Vagina (tissue), 2 donors: ENCODE measurements at regions not wholly inside any gene's neighbourhood (a gene's known extent, or its start where the extent isn't known, plus 50 kb on each side); places are given as distances from the start of the nearest gene placed in this dataset.

ENCODE experiments used
- DNase-seq, 2 donors: peaks; one replicate each; pipeline ENCODE4 v3.0.0-alpha.2; 2017; ENCODE audit errors: extremely low spot score in 2 of 2
- H3K27ac ChIP-seq: fragments of 200-600 bp; sonication (generic); one replicate; pipeline ENCODE4 v1.5.1; 2019
- H3K27me3 ChIP-seq: fragments of 200-600 bp; sonication (generic); one replicate; pipeline ENCODE4 v1.5.1; 2019
- H3K36me3 ChIP-seq, 2 donors: fragments of 200-600 bp; sonication (generic); one replicate each; pipeline ENCODE4 v1.5.1; 2017 to 2019
- H3K4me1 ChIP-seq: fragments of 200-600 bp; sonication (generic); one replicate; pipeline ENCODE4 v1.5.1; 2019
- H3K4me3 ChIP-seq, 2 donors: fragments of 200-600 bp; sonication (generic); 1 replicate in 1 of 2; 2 replicates in 1 of 2; pipeline ENCODE4 v1.5.1; 2016 to 2019
- H3K9me3 ChIP-seq: fragments of 200-600 bp; sonication (generic); one replicate; pipeline ENCODE4 v1.5.1; 2019
- POLR2A ChIP-seq, 2 donors: fragments of 450-650 bp; IDR thresholded peaks; one replicate each; pipeline ENCODE4 v1.6.1; 2017; ENCODE audit warnings: antibody characterized with exemption in 2 of 2, mild to moderate bottlenecking in 2 of 2, moderate library complexity in 2 of 2
- POLR2AphosphoS5 ChIP-seq, 2 donors: sonication (generic); formaldehyde crosslinking; IDR thresholded peaks; one replicate each; pipeline ENCODE4 v1.9.0; 2017; ENCODE audit warnings: antibody characterized with exemption in 2 of 2, mild to moderate bottlenecking in 2 of 2, low read depth in 1 of 2; ENCODE audit not compliant: insufficient read depth in 1 of 2
- intact Hi-C: fragments of 100-400 bp; cut with DNase I; formaldehyde crosslinking; loops from one replicate; pipeline ENCODE4 v1.15.1; 2023
- TF ChIP-seq, protein P1 (sequence below), 3 experiments: fragments of 450-650 bp in 2 of 3; fragments of 200-600 bp in 1 of 3; sonication (generic) in 1 of 3; IDR thresholded peaks; one replicate each; pipeline ENCODE4 v1.5.1; 2017 to 2019; ENCODE audit warnings: antibody characterized with exemption in 3 of 3, mild to moderate bottlenecking in 2 of 3, moderate library complexity in 2 of 3

DNA sequence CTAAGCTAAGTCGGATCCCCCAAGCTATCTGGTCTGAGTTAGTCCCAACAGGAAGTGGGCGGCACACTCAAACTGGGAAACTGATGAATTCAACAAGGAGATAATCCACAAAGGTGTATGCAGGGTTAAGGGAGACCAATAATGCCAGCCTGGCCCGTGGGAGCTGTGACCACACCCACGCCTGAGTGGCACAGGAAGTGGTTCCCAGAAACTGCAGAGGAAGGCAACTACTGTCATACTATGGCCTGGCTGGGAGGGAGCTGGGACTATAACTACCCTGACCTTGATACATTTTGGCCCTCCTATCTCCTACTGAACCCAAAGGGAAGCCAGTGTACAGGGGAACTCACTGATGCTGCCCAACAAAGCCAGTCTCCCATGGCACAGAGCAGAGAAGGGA lies 85.5 kb upstream of the TDRD3 start:
- Histone ChIP-seq H3K4me3 (no peak overlapping the region), H3K27me3 (no peaks in the 10 kb centered on the region), H3K27ac (no peak overlapping the region), H3K36me3 (no peaks in the 10 kb centered on the region), H3K4me1 (no peaks in the 10 kb centered on the region), H3K9me3 (no peaks in the 10 kb centered on the region)
- TF ChIP-seq, protein P1, sequence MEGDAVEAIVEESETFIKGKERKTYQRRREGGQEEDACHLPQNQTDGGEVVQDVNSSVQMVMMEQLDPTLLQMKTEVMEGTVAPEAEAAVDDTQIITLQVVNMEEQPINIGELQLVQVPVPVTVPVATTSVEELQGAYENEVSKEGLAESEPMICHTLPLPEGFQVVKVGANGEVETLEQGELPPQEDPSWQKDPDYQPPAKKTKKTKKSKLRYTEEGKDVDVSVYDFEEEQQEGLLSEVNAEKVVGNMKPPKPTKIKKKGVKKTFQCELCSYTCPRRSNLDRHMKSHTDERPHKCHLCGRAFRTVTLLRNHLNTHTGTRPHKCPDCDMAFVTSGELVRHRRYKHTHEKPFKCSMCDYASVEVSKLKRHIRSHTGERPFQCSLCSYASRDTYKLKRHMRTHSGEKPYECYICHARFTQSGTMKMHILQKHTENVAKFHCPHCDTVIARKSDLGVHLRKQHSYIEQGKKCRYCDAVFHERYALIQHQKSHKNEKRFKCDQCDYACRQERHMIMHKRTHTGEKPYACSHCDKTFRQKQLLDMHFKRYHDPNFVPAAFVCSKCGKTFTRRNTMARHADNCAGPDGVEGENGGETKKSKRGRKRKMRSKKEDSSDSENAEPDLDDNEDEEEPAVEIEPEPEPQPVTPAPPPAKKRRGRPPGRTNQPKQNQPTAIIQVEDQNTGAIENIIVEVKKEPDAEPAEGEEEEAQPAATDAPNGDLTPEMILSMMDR (IDR thresholded peaks at IDR 0.05): no peak
- TF ChIP-seq POLR2A (IDR thresholded peaks at IDR 0.05) (no peak), POLR2AphosphoS5 (IDR thresholded peaks at IDR 0.05; ENCODE audit: insufficient read depth in 1 of 2, low read depth in 1 of 2) (no peak)
- DNase-seq: no peak
- intact Hi-C loops: no loop called here

DNA sequence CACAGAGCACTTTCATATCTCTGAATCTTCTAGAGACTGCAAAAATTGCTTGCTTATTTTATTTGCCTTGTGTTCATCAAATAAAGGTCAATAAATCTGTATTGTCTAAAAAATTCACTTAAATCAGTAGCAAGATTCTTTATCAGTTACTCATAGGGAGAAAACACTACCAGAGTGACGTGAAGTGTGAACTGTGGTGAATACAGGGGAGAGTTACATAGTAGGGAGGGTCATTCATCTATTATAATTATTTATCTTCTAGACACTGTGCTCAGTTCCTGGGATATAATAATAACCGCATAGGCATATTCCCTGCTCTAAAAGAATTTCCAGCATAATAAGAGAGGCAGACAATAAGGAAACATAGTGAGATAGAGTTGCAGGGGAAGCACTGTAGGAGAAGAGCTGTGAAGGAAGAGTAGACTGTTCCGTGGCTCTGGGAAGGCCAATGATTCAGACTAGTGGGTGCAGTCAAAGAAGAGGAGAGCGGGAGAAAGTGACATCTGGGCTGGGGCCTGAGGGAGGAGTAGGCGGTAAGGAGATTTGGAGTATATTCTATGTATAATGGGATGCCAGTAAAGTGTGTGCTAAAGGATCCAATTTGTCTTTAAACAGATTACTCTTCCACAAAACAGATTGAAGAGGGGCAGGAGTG lies 84.0 kb upstream of the TDRD3 start:
- Histone ChIP-seq H3K4me3 (no peak overlapping the region), H3K27ac (no peak overlapping the region), H3K27me3 (no peaks in the 10 kb centered on the region), H3K9me3 (no peaks in the 10 kb centered on the region), H3K4me1 (no peaks in the 10 kb centered on the region), H3K36me3 (no peaks in the 10 kb centered on the region)
- TF ChIP-seq POLR2A (IDR thresholded peaks at IDR 0.05) (no peak), POLR2AphosphoS5 (IDR thresholded peaks at IDR 0.05; ENCODE audit: insufficient read depth in 1 of 2, low read depth in 1 of 2) (no peak)
- TF ChIP-seq, protein P1 (IDR thresholded peaks at IDR 0.05): no peak
- intact Hi-C loops: no loop called here
- DNase-seq: no peak

DNA sequence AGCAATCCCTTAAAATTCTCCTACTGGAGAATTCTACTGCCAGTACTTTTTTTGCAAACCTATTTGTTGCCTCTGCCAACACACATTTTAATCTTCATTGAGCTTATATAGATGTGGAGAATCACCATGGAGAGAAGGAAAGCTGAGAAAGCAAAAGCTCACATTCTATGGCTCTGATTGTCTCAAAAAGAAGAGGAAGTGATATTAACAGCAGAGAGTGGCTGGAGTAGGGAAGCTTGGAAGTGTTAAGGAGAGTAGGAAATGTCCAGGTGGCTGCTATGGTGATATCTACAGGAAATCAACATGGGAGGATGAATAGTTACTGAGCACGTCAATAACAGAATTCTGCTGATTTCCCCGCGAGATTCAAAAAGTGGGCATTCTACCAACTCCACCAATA lies 78.8 kb upstream of the TDRD3 start:
- no peak overlapping the region for H3K4me3 ChIP-seq
- TF ChIP-seq POLR2A (IDR thresholded peaks at IDR 0.05) (no peak), POLR2AphosphoS5 (IDR thresholded peaks at IDR 0.05; ENCODE audit: insufficient read depth in 1 of 2, low read depth in 1 of 2) (no peak)
- TF ChIP-seq, protein P1 (IDR thresholded peaks at IDR 0.05): no peak
- no peak overlapping the region for H3K27ac ChIP-seq
- H3K9me3 ChIP-seq: no peaks in the 10 kb centered on the region
- DNase-seq: no peak
- H3K36me3 ChIP-seq: no peaks in the 10 kb centered on the region
- no peaks in the 10 kb centered on the region for H3K4me1 ChIP-seq
- intact Hi-C loops: no loop called here
- H3K27me3 ChIP-seq: no peaks in the 10 kb centered on the region

DNA sequence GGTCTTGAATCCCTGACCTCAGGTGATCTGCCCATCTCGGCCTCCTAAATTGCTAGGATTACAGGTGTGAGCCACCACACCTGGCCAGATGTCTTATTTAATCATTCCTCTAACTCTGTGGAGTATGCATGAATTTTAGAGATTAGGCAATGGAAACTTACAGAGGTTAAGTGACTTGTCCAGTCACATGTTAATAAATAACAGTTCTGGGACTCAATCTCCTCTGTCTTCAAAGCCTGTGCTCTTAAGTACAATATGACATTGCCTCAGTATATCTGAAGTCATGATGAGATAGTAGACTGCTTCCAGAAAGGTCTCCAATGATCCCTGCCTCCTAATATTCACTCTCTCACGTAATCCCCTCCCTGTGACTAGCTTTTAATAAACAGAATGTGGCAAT lies 72.9 kb upstream of the TDRD3 start:
- no peaks in the 10 kb centered on the region for H3K4me1 ChIP-seq
- TF ChIP-seq POLR2AphosphoS5 (IDR thresholded peaks at IDR 0.05; ENCODE audit: insufficient read depth in 1 of 2, low read depth in 1 of 2): no peak
- no peak for TF ChIP-seq POLR2A (IDR thresholded peaks at IDR 0.05)
- TF ChIP-seq, protein P1 (IDR thresholded peaks at IDR 0.05): no peak
- no peaks in the 10 kb centered on the region for H3K9me3 ChIP-seq
- intact Hi-C loops: no loop called here
- H3K36me3 ChIP-seq: no peaks in the 10 kb centered on the region
- no peak overlapping the region for H3K4me3 ChIP-seq
- no peak overlapping the region for H3K27ac ChIP-seq
- no peak for DNase-seq
- H3K27me3 ChIP-seq: no peaks in the 10 kb centered on the region

DNA sequence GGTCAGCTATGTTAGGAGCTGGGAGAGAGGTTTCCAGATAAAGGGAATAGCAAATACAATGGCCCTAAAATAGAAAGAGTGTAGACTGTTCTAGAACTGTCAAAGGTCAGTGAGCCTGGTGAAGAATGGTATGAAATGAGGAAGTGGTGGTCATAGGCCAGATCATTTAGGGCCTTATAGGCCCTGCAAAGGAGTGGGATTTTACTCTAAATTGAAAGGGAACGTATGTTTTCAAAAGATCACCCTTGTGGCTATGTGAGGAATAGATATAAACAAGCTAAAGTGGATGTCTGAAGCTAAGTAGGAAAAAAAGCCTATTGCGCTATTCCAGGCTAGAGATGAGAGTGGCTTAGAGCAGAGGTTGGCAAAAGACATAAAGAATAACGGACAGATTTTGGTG lies 70.7 kb upstream of the TDRD3 start:
- no peak for DNase-seq
- intact Hi-C loops: no loop called here
- TF ChIP-seq, protein P1 (IDR thresholded peaks at IDR 0.05): no peak
- TF ChIP-seq POLR2A (IDR thresholded peaks at IDR 0.05) (no peak), POLR2AphosphoS5 (IDR thresholded peaks at IDR 0.05; ENCODE audit: insufficient read depth in 1 of 2, low read depth in 1 of 2) (no peak)
- no peak overlapping the region for H3K4me3 ChIP-seq
- H3K27me3 ChIP-seq: no peaks in the 10 kb centered on the region
- no peaks in the 10 kb centered on the region for H3K36me3 ChIP-seq
- H3K9me3 ChIP-seq: no peaks in the 10 kb centered on the region
- H3K27ac ChIP-seq: no peak overlapping the region
- H3K4me1 ChIP-seq: no peaks in the 10 kb centered on the region
